ENCODE measurements at regions not wholly inside any gene's neighbourhood (a gene's known extent, or its start where the extent isn't known, plus 50 kb on each side); places are given as distances from the start of the nearest gene placed in this dataset.

DNA sequence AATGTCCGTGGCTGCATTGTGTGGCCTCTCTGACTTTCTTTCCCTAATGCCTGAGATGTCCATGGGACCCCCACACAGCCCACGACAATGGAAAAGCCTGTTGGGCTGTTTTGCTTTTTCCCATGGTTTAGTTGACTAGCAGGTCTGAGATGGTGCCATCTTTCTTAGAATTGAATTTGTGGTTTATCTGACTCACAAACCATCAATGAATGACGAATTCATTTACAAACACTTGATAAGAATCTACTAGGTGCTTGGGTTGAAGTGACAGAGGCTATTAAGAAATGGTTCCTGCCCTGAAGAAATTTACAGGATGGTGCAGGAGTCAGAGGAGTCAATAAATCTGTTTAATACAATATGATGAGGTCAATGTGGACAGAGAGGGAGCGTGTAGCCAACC lies 75.4 kb downstream of the OTUD1 start:
- TF ChIP-seq, protein P1, sequence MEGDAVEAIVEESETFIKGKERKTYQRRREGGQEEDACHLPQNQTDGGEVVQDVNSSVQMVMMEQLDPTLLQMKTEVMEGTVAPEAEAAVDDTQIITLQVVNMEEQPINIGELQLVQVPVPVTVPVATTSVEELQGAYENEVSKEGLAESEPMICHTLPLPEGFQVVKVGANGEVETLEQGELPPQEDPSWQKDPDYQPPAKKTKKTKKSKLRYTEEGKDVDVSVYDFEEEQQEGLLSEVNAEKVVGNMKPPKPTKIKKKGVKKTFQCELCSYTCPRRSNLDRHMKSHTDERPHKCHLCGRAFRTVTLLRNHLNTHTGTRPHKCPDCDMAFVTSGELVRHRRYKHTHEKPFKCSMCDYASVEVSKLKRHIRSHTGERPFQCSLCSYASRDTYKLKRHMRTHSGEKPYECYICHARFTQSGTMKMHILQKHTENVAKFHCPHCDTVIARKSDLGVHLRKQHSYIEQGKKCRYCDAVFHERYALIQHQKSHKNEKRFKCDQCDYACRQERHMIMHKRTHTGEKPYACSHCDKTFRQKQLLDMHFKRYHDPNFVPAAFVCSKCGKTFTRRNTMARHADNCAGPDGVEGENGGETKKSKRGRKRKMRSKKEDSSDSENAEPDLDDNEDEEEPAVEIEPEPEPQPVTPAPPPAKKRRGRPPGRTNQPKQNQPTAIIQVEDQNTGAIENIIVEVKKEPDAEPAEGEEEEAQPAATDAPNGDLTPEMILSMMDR (IDR thresholded peaks at IDR 0.05; ENCODE audit: poor library complexity, severe bottlenecking) = no peak
- TF ChIP-seq EZH2 (IDR thresholded peaks at IDR 0.05; ENCODE audit: borderline replicate concordance, insufficient read depth, low read length, poor library complexity, severe bottlenecking) (no peak), RAD21 (conservative IDR thresholded peaks at IDR 0.05) (no peak), POLR2AphosphoS5 (IDR thresholded peaks at IDR 0.05) (no peak), EP300 (conservative IDR thresholded peaks at IDR 0.05; ENCODE audit: poor library complexity, severe bottlenecking) (no peak), TAF1 (IDR thresholded peaks at IDR 0.05; ENCODE audit: low read depth) (no peak), SMC3 (conservative IDR thresholded peaks at IDR 0.05; ENCODE audit: poor library complexity) (no peak)
- TF ChIP-seq, protein P2, sequence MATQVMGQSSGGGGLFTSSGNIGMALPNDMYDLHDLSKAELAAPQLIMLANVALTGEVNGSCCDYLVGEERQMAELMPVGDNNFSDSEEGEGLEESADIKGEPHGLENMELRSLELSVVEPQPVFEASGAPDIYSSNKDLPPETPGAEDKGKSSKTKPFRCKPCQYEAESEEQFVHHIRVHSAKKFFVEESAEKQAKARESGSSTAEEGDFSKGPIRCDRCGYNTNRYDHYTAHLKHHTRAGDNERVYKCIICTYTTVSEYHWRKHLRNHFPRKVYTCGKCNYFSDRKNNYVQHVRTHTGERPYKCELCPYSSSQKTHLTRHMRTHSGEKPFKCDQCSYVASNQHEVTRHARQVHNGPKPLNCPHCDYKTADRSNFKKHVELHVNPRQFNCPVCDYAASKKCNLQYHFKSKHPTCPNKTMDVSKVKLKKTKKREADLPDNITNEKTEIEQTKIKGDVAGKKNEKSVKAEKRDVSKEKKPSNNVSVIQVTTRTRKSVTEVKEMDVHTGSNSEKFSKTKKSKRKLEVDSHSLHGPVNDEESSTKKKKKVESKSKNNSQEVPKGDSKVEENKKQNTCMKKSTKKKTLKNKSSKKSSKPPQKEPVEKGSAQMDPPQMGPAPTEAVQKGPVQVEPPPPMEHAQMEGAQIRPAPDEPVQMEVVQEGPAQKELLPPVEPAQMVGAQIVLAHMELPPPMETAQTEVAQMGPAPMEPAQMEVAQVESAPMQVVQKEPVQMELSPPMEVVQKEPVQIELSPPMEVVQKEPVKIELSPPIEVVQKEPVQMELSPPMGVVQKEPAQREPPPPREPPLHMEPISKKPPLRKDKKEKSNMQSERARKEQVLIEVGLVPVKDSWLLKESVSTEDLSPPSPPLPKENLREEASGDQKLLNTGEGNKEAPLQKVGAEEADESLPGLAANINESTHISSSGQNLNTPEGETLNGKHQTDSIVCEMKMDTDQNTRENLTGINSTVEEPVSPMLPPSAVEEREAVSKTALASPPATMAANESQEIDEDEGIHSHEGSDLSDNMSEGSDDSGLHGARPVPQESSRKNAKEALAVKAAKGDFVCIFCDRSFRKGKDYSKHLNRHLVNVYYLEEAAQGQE (IDR thresholded peaks at IDR 0.05; ENCODE audit: borderline replicate concordance) = no peak

All from neural cell (in vitro differentiated cells).